ENCODE measurements at regions not wholly inside any gene's neighbourhood (a gene's known extent, or its start where the extent isn't known, plus 50 kb on each side); places are given as distances from the start of the nearest gene placed in this dataset.
"Not testable (repeated sequence)": the region's sequence is repeated elsewhere in the genome, so short reads cannot be mapped to it uniquely, and the experiment has no call there.

- no peak for TF ChIP-seq CTCF (conservative IDR thresholded peaks at IDR 0.05; ENCODE audit: low read depth, low read length)
- no peak for DNase-seq (ENCODE audit: low read depth)
- no peak overlapping the region for H3K4me3 ChIP-seq (ENCODE audit: low read depth, low read length)
These were observed 1121.5 kb upstream of the TENM3 start for GRCh38 chr4:181121733-181122132.

GRCh38 chr4:181127171-181127570 lies 1116.0 kb upstream of the TENM3 start:
- no peak overlapping the region for H3K4me3 ChIP-seq (ENCODE audit: low read depth, low read length)
- no peak for TF ChIP-seq CTCF (conservative IDR thresholded peaks at IDR 0.05; ENCODE audit: low read depth, low read length)
- no peak for DNase-seq (ENCODE audit: low read depth)

GRCh38 chr4:181130317-181130716 lies 1112.9 kb upstream of the TENM3 start:
- not testable (repeated sequence) for DNase-seq (ENCODE audit: low read depth); H3K4me3 ChIP-seq (ENCODE audit: low read depth, low read length)

- DNase-seq (ENCODE audit: low read depth): no peak
- H3K4me3 ChIP-seq (ENCODE audit: low read depth, low read length): no peak overlapping the region
- no peak for TF ChIP-seq CTCF (conservative IDR thresholded peaks at IDR 0.05; ENCODE audit: low read depth, low read length)
These were observed 1105.9 kb upstream of the TENM3 start for GRCh38 chr4:181137351-181137750.

- no peak for TF ChIP-seq CTCF (conservative IDR thresholded peaks at IDR 0.05; ENCODE audit: low read depth, low read length)
- DNase-seq (ENCODE audit: low read depth): no peak
- no peak overlapping the region for H3K4me3 ChIP-seq (ENCODE audit: low read depth, low read length)
These were observed 1105.1 kb upstream of the TENM3 start for GRCh38 chr4:181138116-181138515.

GRCh38 chr4:181140037-181140603 lies 1103.1 kb upstream of the TENM3 start:
- no peak for TF ChIP-seq CTCF (conservative IDR thresholded peaks at IDR 0.05; ENCODE audit: low read depth, low read length)
- no peak for DNase-seq (ENCODE audit: low read depth)

GRCh38 chr4:181143250-181143854 lies 1099.8 kb upstream of the TENM3 start:
- H3K4me3 ChIP-seq (ENCODE audit: low read depth, low read length): no peak overlapping the region
- TF ChIP-seq CTCF (conservative IDR thresholded peaks at IDR 0.05; ENCODE audit: low read depth, low read length): peak; percentile 91
- DNase-seq (ENCODE audit: low read depth): no peak

More at GRCh38 chr4:181140037-181140603, 1103.1 kb upstream of the TENM3 start:
- H3K4me3 ChIP-seq (ENCODE audit: low read depth, low read length): no peak overlapping the region

Data from epithelial cell of proximal tubule (primary cell).